ENCODE measurements at regions not wholly inside any gene's neighbourhood (a gene's known extent, or its start where the extent isn't known, plus 50 kb on each side); places are given as distances from the start of the nearest gene placed in this dataset.

GRCh38 chr13:111947026-111947810 lies 119.7 kb upstream of the SOX1 start (continued):
- TF ChIP-seq CHD7 (IDR thresholded peaks at IDR 0.05; ENCODE audit: insufficient replicate concordance, low read length): no peak
- TF ChIP-seq E2F6 (IDR thresholded peaks at IDR 0.05): no peak
- no peak for TF ChIP-seq RNF2 (IDR thresholded peaks at IDR 0.05; ENCODE audit: borderline replicate concordance, low read depth, low read length, missing control alignments, poor library complexity, severe bottlenecking)
- TF ChIP-seq CEBPB (IDR thresholded peaks at IDR 0.05; ENCODE audit: low read depth, low read length): no peak
- no peak for TF ChIP-seq SRF (IDR thresholded peaks at IDR 0.05; ENCODE audit: low read depth, low read length)
- no peak for TF ChIP-seq TAF1 (IDR thresholded peaks at IDR 0.05; ENCODE audit: low read depth, low read length)
- TF ChIP-seq POLR2AphosphoS5 (IDR thresholded peaks at IDR 0.05; ENCODE audit: low read depth, low read length): no peak
- TF ChIP-seq NRF1 (IDR thresholded peaks at IDR 0.05; ENCODE audit: low read depth, low read length): no peak
- no peak for TF ChIP-seq SP4 (IDR thresholded peaks at IDR 0.05; ENCODE audit: low read length)
- TF ChIP-seq RXRA (IDR thresholded peaks at IDR 0.05; ENCODE audit: insufficient read depth, low read depth, low read length): no peak
